Activated T-helper 1 cell treated with anti-CD3 and anti-CD28 coated beads, Interleukin-12 subunit alpha, Interleukin-12 subunit beta, Interleukin-2, Interleukin-4 antibody, amounts not matched to agents 30 ng/mL and 10 ng/mL and 1 ng/mL, durations not matched to agents 14 hours and 24 hours and 36 hours (primary cell): ENCODE measurements at regions not wholly inside any gene's neighbourhood (a gene's known extent, or its start where the extent isn't known, plus 50 kb on each side); places are given as distances from the start of the nearest gene placed in this dataset.
"Not testable (repeated sequence)": the region's sequence is repeated elsewhere in the genome, so short reads cannot be mapped to it uniquely, and the experiment has no call there.

Experiments
- DNase-seq: peaks from one replicate; pipeline ENCODE4 v3.0.0; 2021; ENCODE audit warnings: low spot score
- H3K27ac Mint-ChIP-seq: one replicate; pipeline ENCODE4 v1.8.0; 2021; ENCODE audit warnings: mild to moderate bottlenecking, mixed read lengths
- H3K27me3 Mint-ChIP-seq: one replicate; pipeline ENCODE4 v1.8.0; 2022; ENCODE audit warnings: mild to moderate bottlenecking, moderate library complexity, mixed read lengths; ENCODE audit not compliant: insufficient read depth
- H3K36me3 Mint-ChIP-seq: one replicate; pipeline ENCODE4 v1.8.0; 2021; ENCODE audit warnings: low read depth, mixed read lengths
- H3K4me1 Mint-ChIP-seq: one replicate; pipeline ENCODE4 v1.8.0; 2021; ENCODE audit warnings: low read depth, mixed read lengths
- H3K4me3 Mint-ChIP-seq: one replicate; pipeline ENCODE4 v1.8.0; 2021; ENCODE audit warnings: mild to moderate bottlenecking, moderate library complexity, mixed read lengths
- H3K9me3 Mint-ChIP-seq: one replicate; pipeline ENCODE4 v1.8.0; 2021; ENCODE audit warnings: mixed read lengths
- intact Hi-C: fragments of 100-400 bp; cut with micrococcal nuclease; formaldehyde crosslinking; loops from one replicate; pipeline ENCODE4 v1.15.1; 2024

DNA sequence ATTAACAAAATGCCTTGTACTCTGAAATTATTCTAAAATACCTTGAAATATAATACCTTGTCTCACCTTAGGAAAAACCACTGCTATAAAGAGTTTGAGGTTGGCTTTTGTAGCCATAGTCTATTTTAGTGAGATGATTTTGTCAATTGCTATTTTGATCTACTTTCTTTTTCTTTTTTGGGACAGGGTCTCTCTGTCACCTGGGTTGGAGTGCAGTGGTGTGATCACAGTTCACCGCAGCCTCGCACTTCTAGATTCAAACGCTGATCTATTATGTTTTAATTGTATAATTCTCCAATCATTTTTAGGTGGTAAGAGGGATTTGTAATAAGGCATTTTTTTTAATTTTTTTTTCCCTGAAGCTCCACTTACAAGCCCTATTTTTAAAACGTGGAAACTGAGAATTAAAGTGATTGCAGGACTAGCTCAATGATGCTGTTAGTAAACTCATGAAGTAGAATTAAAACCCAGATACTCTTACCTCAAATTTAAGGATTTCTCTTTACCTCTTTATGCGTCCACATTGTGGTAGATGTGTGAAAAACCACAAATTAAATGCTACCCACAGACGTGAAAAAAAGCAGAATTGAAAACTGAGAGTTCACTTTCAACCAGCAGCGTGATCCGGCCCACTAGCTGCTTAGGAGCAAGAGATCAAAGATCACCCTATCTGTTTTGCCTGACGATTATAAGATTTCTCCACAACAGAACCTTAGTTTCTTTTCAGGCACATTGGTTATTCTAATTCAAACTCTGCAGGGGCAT lies 384.2 kb downstream of the CGGBP1 start:
- Mint-ChIP-seq H3K9me3 (no peaks in the 10 kb centered on the region), H3K36me3 (no peaks in the 10 kb centered on the region), H3K27me3 (no peaks in the 10 kb centered on the region), H3K4me1 (no peaks in the 10 kb centered on the region), H3K4me3 (no peak overlapping the region), H3K27ac (no peak overlapping the region)
- no peak for DNase-seq
- intact Hi-C loops = loop anchor here (10.0 kb wide), 1 partner anchor 330 kb away; no protein-coding TSS in a partner anchor

DNA sequence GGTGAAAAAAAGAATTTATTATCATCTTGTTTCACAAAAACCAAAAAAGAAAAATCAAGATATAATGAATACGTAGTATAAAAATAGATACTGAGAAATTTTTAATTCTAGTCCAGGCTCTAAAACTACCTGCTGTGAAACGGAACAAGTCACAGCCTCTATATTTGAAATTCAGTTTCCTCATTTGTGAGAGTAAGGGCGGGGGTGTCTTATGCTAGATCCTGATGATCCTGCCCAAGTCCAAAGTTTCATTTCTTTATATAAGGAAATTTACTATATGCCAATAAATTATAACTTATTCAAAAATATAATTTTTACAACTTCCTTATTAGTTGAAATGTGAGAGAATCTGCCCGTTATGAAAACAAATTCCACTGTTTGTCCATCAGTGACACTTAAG lies 385.7 kb downstream of the CGGBP1 start:
- Mint-ChIP-seq H3K4me3 (no peak overlapping the region), H3K9me3 (no peaks in the 10 kb centered on the region), H3K27ac (no peak overlapping the region), H3K36me3 (no peaks in the 10 kb centered on the region), H3K4me1 (no peaks in the 10 kb centered on the region), H3K27me3 (no peaks in the 10 kb centered on the region)
- intact Hi-C loops = loop anchor here (10.0 kb wide), 1 partner anchor 332 kb away; no protein-coding TSS in a partner anchor
- no peak for DNase-seq

GRCh38 chr3:87654184-87654583 lies 377.8 kb upstream of the POU1F1 start:
- Mint-ChIP-seq H3K27me3 (peaks cover 3% of the 10 kb centered on the region), H3K9me3 (no peaks in the 10 kb centered on the region), H3K36me3 (no peaks in the 10 kb centered on the region), H3K4me1 (no peaks in the 10 kb centered on the region), H3K27ac (no peak overlapping the region), H3K4me3 (no peak overlapping the region)
- no peak for DNase-seq
- intact Hi-C loops = no loop called here

GRCh38 chr3:87653138-87653537 lies 376.8 kb upstream of the POU1F1 start:
- DNase-seq, H3K4me3 Mint-ChIP-seq, H3K9me3 Mint-ChIP-seq, intact Hi-C loops, H3K36me3 Mint-ChIP-seq, H3K4me1 Mint-ChIP-seq, H3K27ac Mint-ChIP-seq, H3K27me3 Mint-ChIP-seq: not testable (repeated sequence)

- no peak for DNase-seq
- intact Hi-C loops = no loop called here
- Mint-ChIP-seq H3K27me3 (no peaks in the 10 kb centered on the region), H3K4me1 (no peaks in the 10 kb centered on the region), H3K27ac (no peak overlapping the region), H3K36me3 (no peaks in the 10 kb centered on the region), H3K4me3 (no peak overlapping the region), H3K9me3 (no peaks in the 10 kb centered on the region)
Measured at GRCh38 chr3:87634426-87634825, 358.0 kb upstream of the POU1F1 start.

- Mint-ChIP-seq H3K4me1 (no peaks in the 10 kb centered on the region), H3K27ac (no peak overlapping the region), H3K4me3 (no peak overlapping the region), H3K9me3 (no peaks in the 10 kb centered on the region), H3K36me3 (no peaks in the 10 kb centered on the region), H3K27me3 (no peaks in the 10 kb centered on the region)
- intact Hi-C loops = no loop called here
- no peak for DNase-seq
Measured at GRCh38 chr3:87627316-87627715, 350.9 kb upstream of the POU1F1 start.

DNA sequence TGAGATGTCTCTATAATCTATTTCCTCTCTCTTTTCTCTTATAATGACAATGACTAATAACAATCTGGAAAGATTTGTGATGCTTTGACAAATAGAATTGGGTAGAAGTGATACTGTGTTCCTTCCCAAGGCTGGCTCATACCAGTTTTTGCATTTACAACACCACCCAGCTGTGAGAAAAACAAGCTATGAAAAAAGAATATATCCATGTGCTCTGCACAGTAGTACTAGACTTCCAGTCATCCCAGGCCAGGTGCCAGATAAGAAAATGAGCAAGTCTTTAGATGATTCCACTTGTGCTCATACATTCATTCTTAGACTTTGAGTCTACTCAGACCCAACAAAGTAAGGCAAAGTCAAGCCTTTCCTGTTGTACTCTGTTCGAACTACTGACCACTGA lies 350.2 kb upstream of the POU1F1 start:
- no peaks in the 10 kb centered on the region for H3K36me3 Mint-ChIP-seq
- intact Hi-C loops = no loop called here
- no peaks in the 10 kb centered on the region for H3K27me3 Mint-ChIP-seq
- DNase-seq = no peak
- H3K4me1 Mint-ChIP-seq = no peaks in the 10 kb centered on the region
- H3K9me3 Mint-ChIP-seq = no peaks in the 10 kb centered on the region
- no peak overlapping the region for H3K4me3 Mint-ChIP-seq
- H3K27ac Mint-ChIP-seq = no peak overlapping the region

GRCh38 chr3:87625876-87626275 lies 349.5 kb upstream of the POU1F1 start:
- intact Hi-C loops = no loop called here
- no peak overlapping the region for H3K27ac Mint-ChIP-seq
- H3K4me3 Mint-ChIP-seq = no peak overlapping the region
- DNase-seq = no peak
- H3K36me3 Mint-ChIP-seq = no peaks in the 10 kb centered on the region
- H3K27me3 Mint-ChIP-seq = no peaks in the 10 kb centered on the region
- no peaks in the 10 kb centered on the region for H3K9me3 Mint-ChIP-seq
- H3K4me1 Mint-ChIP-seq = no peaks in the 10 kb centered on the region

GRCh38 chr3:87624860-87625259 lies 348.5 kb upstream of the POU1F1 start:
- intact Hi-C loops = no loop called here
- DNase-seq = no peak
- H3K27ac Mint-ChIP-seq = no peak overlapping the region
- no peaks in the 10 kb centered on the region for H3K9me3 Mint-ChIP-seq
- H3K27me3 Mint-ChIP-seq = no peaks in the 10 kb centered on the region
- no peaks in the 10 kb centered on the region for H3K4me1 Mint-ChIP-seq
- H3K4me3 Mint-ChIP-seq = no peak overlapping the region
- no peaks in the 10 kb centered on the region for H3K36me3 Mint-ChIP-seq

DNA sequence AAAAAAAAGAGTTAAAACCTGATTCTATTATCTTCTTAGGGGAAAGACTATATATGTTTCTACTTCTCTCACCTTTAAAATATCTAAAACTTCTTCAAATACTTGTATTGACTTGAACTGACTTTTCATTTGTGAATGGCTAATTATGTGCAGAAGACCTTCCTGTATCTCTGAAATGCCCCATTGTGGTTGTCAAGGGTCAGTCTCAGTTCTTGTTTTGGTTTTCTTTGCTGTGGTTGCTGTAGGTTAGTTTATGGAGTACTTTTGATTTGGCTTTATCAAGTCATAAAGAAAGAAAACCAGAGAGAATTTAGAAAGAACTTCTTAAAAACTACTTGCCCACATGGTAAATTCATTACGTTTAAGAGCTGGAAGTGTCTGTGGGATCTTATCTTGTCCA lies 345.3 kb upstream of the POU1F1 start:
- intact Hi-C loops = no loop called here
- Mint-ChIP-seq H3K4me1 (no peaks in the 10 kb centered on the region), H3K9me3 (peaks cover 6% of the 10 kb centered on the region), H3K36me3 (no peaks in the 10 kb centered on the region), H3K27ac (no peak overlapping the region), H3K27me3 (no peaks in the 10 kb centered on the region), H3K4me3 (no peak overlapping the region)
- no peak for DNase-seq

DNA sequence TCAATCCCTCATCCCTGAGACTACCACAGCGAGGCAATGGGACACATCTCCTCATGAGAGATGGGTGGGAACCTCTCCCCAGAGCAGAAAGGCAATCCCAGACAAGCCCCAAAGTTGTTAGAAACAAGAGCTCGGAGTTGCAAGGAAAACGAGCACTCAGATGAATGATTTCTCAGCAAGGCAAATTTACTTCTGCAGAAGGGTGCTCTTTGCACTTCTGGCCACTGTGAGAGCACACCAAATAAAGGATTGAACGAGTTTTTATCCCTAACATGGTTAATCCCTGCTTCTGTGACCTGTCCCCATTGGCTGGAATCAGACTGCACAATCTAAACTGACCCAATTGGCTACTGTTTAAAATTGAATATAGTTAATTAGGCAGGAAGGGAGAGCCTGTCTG lies 339.1 kb upstream of the POU1F1 start:
- Mint-ChIP-seq H3K36me3 (no peaks in the 10 kb centered on the region), H3K27ac (no peak overlapping the region), H3K4me3 (no peak overlapping the region), H3K9me3 (peaks cover 32% of the 10 kb centered on the region), H3K4me1 (no peaks in the 10 kb centered on the region), H3K27me3 (no peaks in the 10 kb centered on the region)
- no peak for DNase-seq
- intact Hi-C loops = no loop called here

DNA sequence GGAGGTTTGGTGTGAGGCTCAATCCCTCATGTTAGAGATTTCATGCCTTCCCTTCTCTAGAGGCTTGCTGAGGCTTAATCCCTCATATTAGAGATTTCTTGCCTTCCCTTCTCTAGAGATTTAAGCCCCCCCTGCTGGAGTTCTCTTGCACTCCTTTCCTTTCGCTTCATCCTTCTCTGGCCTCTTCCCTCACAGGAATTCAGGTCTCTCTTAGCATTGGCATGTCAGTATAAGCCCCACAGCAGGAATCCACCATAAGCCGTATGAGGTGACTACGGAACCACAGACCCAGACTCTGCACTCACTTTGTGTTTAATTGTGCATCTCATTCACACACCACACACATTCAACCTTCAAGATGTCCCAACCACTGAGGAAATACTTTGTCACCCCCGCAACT lies 338.6 kb upstream of the POU1F1 start:
- Mint-ChIP-seq H3K4me1 (no peaks in the 10 kb centered on the region), H3K9me3 (peaks cover 32% of the 10 kb centered on the region), H3K4me3 (no peak overlapping the region), H3K36me3 (no peaks in the 10 kb centered on the region), H3K27me3 (no peaks in the 10 kb centered on the region), H3K27ac (no peak overlapping the region)
- intact Hi-C loops = no loop called here
- DNase-seq = no peak

- intact Hi-C loops = no loop called here
- H3K9me3 Mint-ChIP-seq = peaks cover 13% of the 10 kb centered on the region
- H3K4me1 Mint-ChIP-seq = no peaks in the 10 kb centered on the region
- H3K4me3 Mint-ChIP-seq = no peak overlapping the region
- H3K27ac Mint-ChIP-seq = no peak overlapping the region
- H3K36me3 Mint-ChIP-seq = no peaks in the 10 kb centered on the region
- no peaks in the 10 kb centered on the region for H3K27me3 Mint-ChIP-seq
- no peak for DNase-seq
Measured at GRCh38 chr3:87607234-87607633, 330.9 kb upstream of the POU1F1 start.

- DNase-seq = no peak
- no peak overlapping the region for H3K4me3 Mint-ChIP-seq
- H3K4me1 Mint-ChIP-seq = no peaks in the 10 kb centered on the region
- no peak overlapping the region for H3K27ac Mint-ChIP-seq
- intact Hi-C loops = no loop called here
- no peaks in the 10 kb centered on the region for H3K36me3 Mint-ChIP-seq
- peaks cover 5% of the 10 kb centered on the region for H3K9me3 Mint-ChIP-seq
- no peaks in the 10 kb centered on the region for H3K27me3 Mint-ChIP-seq
Measured at GRCh38 chr3:87595798-87596197, 319.4 kb upstream of the POU1F1 start.
